ENCODE measurements at regions not wholly inside any gene's neighbourhood (a gene's known extent, or its start where the extent isn't known, plus 50 kb on each side); places are given as distances from the start of the nearest gene placed in this dataset.

GRCh38 chr7:47724335-47724982 is 142.5 kb upstream of the TNS3 start:
- DNase-seq, result no peak

GRCh38 chr7:47722126-47722525 is 140.2 kb upstream of the TNS3 start:
- no peak for DNase-seq

- DNase-seq, result no peak
These were observed 139.8 kb upstream of the TNS3 start for GRCh38 chr7:47721670-47722069.

- DNase-seq, result no peak
These were observed 139.0 kb upstream of the TNS3 start for GRCh38 chr7:47720907-47721244.

- DNase-seq, result no peak
These were observed 138.4 kb upstream of the TNS3 start for GRCh38 chr7:47720141-47720906.

- DNase-seq, result no peak
These were observed 137.8 kb upstream of the TNS3 start for GRCh38 chr7:47719675-47720074.

GRCh38 chr7:47715631-47716068 is 133.7 kb upstream of the TNS3 start:
- DNase-seq, result no peak

GRCh38 chr7:47714669-47715607 is 133.0 kb upstream of the TNS3 start:
- no peak for DNase-seq

GRCh38 chr7:47713595-47713994 is 131.7 kb upstream of the TNS3 start:
- no peak for DNase-seq

- DNase-seq, result no peak
These were observed 130.5 kb upstream of the TNS3 start for GRCh38 chr7:47712416-47712815.

GRCh38 chr7:47711776-47712175 is 129.9 kb upstream of the TNS3 start:
- no peak for DNase-seq

- DNase-seq, result no peak
These were observed 128.5 kb upstream of the TNS3 start for GRCh38 chr7:47710201-47710935.

- DNase-seq, result no peak
These were observed 127.5 kb upstream of the TNS3 start for GRCh38 chr7:47709451-47709850.

GRCh38 chr7:47709051-47709450 is 127.1 kb upstream of the TNS3 start:
- DNase-seq, result no peak

GRCh38 chr7:47707583-47707982 is 125.7 kb upstream of the TNS3 start:
- no peak for DNase-seq

- no peak for DNase-seq
These were observed 123.0 kb upstream of the TNS3 start for GRCh38 chr7:47704936-47705335.

- DNase-seq, result no peak
These were observed 120.2 kb upstream of the TNS3 start for GRCh38 chr7:47702080-47702479.

GRCh38 chr7:47698386-47698785 is 116.5 kb upstream of the TNS3 start:
- DNase-seq, result no peak

GRCh38 chr7:47697543-47697942 is 115.6 kb upstream of the TNS3 start:
- no peak for DNase-seq

- DNase-seq, result no peak
These were observed 114.3 kb upstream of the TNS3 start for GRCh38 chr7:47696152-47696710.

GRCh38 chr7:47693216-47693615 is 111.3 kb upstream of the TNS3 start:
- no peak for DNase-seq

GRCh38 chr7:47691988-47692387 is 110.1 kb upstream of the TNS3 start:
- DNase-seq, result no peak
